Astrocyte (in vitro differentiated cells and primary cell): ENCODE measurements at regions not wholly inside any gene's neighbourhood (a gene's known extent, or its start where the extent isn't known, plus 50 kb on each side); places are given as distances from the start of the nearest gene placed in this dataset.

Experiments used
- DNase-seq: peaks from one replicate; pipeline ENCODE4 v3.0.0-alpha.2; 2010; ENCODE audit warnings: low read depth
- FAIRE-seq: peaks from 2 replicates; lab custom pipeline; 2011; peaks lifted over from hg19 to GRCh38; lab: Jason Lieb, UNC
- H2AFZ ChIP-seq: 2 replicates; pipeline ENCODE4 v1.6.0; 2012; ENCODE audit warnings: low read depth, low read length, inconsistent platforms
- H3K27ac ChIP-seq: 2 replicates; pipeline ENCODE4 v1.5.1; 2011; ENCODE audit warnings: low read depth, low read length, inconsistent platforms
- H3K27me3 ChIP-seq: 2 replicates; pipeline ENCODE4 v1.6.0; 2011; ENCODE audit warnings: low read length, inconsistent platforms; ENCODE audit not compliant: insufficient read depth
- H3K36me3 ChIP-seq: 2 replicates; pipeline ENCODE4 v1.5.1; 2011; ENCODE audit warnings: low read length, inconsistent platforms; ENCODE audit not compliant: insufficient read depth
- H3K4me1 ChIP-seq: 2 replicates; pipeline ENCODE4 v1.5.1; 2011; ENCODE audit warnings: low read length, inconsistent platforms; ENCODE audit not compliant: insufficient read depth
- H3K4me2 ChIP-seq: 2 replicates; pipeline ENCODE4 v1.6.0; 2012; ENCODE audit warnings: low read length, inconsistent platforms
- H3K4me3 ChIP-seq: 2 replicates; pipeline ENCODE4 v1.5.1; 2011; ENCODE audit warnings: low read depth, mild to moderate bottlenecking, low read length, inconsistent platforms; ENCODE audit not compliant: insufficient read depth
- H3K79me2 ChIP-seq: 2 replicates; pipeline ENCODE4 v1.6.0; 2012; ENCODE audit warnings: mild to moderate bottlenecking, low read length, inconsistent platforms; ENCODE audit not compliant: insufficient read depth
- H3K9ac ChIP-seq: 2 replicates; pipeline ENCODE4 v1.6.0; 2012; ENCODE audit warnings: mild to moderate bottlenecking, low read length, inconsistent platforms
- H3K9me3 ChIP-seq: 2 replicates; pipeline ENCODE4 v1.5.1; 2012; ENCODE audit warnings: low read depth, mild to moderate bottlenecking, low read length, inconsistent platforms; ENCODE audit not compliant: insufficient read depth
- H4K20me1 ChIP-seq: 2 replicates; pipeline ENCODE4 v1.6.0; 2012; ENCODE audit warnings: low read length, inconsistent platforms; ENCODE audit not compliant: insufficient read depth
- H3K27ac Mint-ChIP-seq: one replicate; pipeline ENCODE4 v1.8.0; 2021; ENCODE audit warnings: mild to moderate bottlenecking, mixed read lengths; ENCODE audit not compliant: unreplicated experiment
- H3K27me3 Mint-ChIP-seq: one replicate; pipeline ENCODE4 v1.8.0; 2021; ENCODE audit warnings: low read depth, mixed read lengths; ENCODE audit not compliant: unreplicated experiment
- H3K36me3 Mint-ChIP-seq: one replicate; pipeline ENCODE4 v1.8.0; 2021; ENCODE audit warnings: low read depth, mixed read lengths; ENCODE audit not compliant: unreplicated experiment
- H3K4me1 Mint-ChIP-seq: one replicate; pipeline ENCODE4 v1.8.0; 2021; ENCODE audit warnings: low read depth, mixed read lengths; ENCODE audit not compliant: unreplicated experiment
- H3K4me3 Mint-ChIP-seq: one replicate; pipeline ENCODE4 v1.8.0; 2021; ENCODE audit warnings: mild to moderate bottlenecking, moderate library complexity, mixed read lengths; ENCODE audit not compliant: unreplicated experiment
- H3K9me3 Mint-ChIP-seq: one replicate; pipeline ENCODE4 v1.8.0; 2021; ENCODE audit warnings: mild to moderate bottlenecking, mixed read lengths; ENCODE audit not compliant: unreplicated experiment
- CTCF ChIP-seq: IDR thresholded peaks from 2 replicates; pipeline ENCODE4 v1.5.1; 2011; ENCODE audit warnings: low read depth, mild to moderate bottlenecking, inconsistent platforms, low read length, moderate library complexity; ENCODE audit not compliant: insufficient read depth
- EZH2 ChIP-seq: IDR thresholded peaks from 2 replicates; pipeline ENCODE4 v1.6.1; 2012; ENCODE audit warnings: mild to moderate bottlenecking, low read length, inconsistent platforms; ENCODE audit not compliant: insufficient read depth

GRCh38 chr12:19912991-19913390, 455.3 kb upstream of the PDE3A start:
- FAIRE-seq: no peak

GRCh38 chr12:19915392-19916195, 452.7 kb upstream of the PDE3A start:
- Histone ChIP-seq H3K27me3 (no peaks in the 10 kb centered on the region), H3K4me1 (no peaks in the 10 kb centered on the region), H3K36me3 (no peaks in the 10 kb centered on the region), H3K4me3 (no peak overlapping the region), H4K20me1 (no peaks in the 10 kb centered on the region), H3K9me3 (no peaks in the 10 kb centered on the region), H3K9ac (no peak overlapping the region), H3K79me2 (no peaks in the 10 kb centered on the region), H3K27ac (no peak overlapping the region), H3K4me2 (no peak overlapping the region), H2AFZ (peak overlapping the region; percentile 12)
- H3K9me3 Mint-ChIP-seq: no peaks in the 10 kb centered on the region
- no peaks in the 10 kb centered on the region for H3K27me3 Mint-ChIP-seq
- H3K4me1 Mint-ChIP-seq: peaks cover 2% of the 10 kb centered on the region
- peak; percentile 49 for DNase-seq
- H3K4me3 Mint-ChIP-seq: no peak overlapping the region
- no peak overlapping the region for H3K27ac Mint-ChIP-seq
- H3K36me3 Mint-ChIP-seq: no peaks in the 10 kb centered on the region
- peak; percentile 17 for FAIRE-seq
- TF ChIP-seq EZH2 (no peak), CTCF (peak; percentile 65)

More at GRCh38 chr12:19912991-19913390, 455.3 kb upstream of the PDE3A start:
- DNase-seq: no peak
- no peak overlapping the region for H3K27ac Mint-ChIP-seq
- Histone ChIP-seq H3K4me1 (no peaks in the 10 kb centered on the region), H3K4me3 (no peak overlapping the region), H3K27me3 (no peaks in the 10 kb centered on the region), H4K20me1 (no peaks in the 10 kb centered on the region), H3K79me2 (no peaks in the 10 kb centered on the region), H3K27ac (no peak overlapping the region), H3K9ac (no peak overlapping the region), H3K4me2 (no peak overlapping the region), H3K36me3 (no peaks in the 10 kb centered on the region), H2AFZ (no peak overlapping the region), H3K9me3 (no peaks in the 10 kb centered on the region)
- H3K4me3 Mint-ChIP-seq: no peak overlapping the region
- H3K9me3 Mint-ChIP-seq: no peaks in the 10 kb centered on the region
- H3K36me3 Mint-ChIP-seq: no peaks in the 10 kb centered on the region
- H3K4me1 Mint-ChIP-seq: peaks cover 2% of the 10 kb centered on the region
- H3K27me3 Mint-ChIP-seq: no peaks in the 10 kb centered on the region
- TF ChIP-seq CTCF: no peak
- TF ChIP-seq EZH2: no peak

GRCh38 chr12:19916196-19916753, 452.1 kb upstream of the PDE3A start:
- H3K4me3 ChIP-seq: no peak overlapping the region
- no peaks in the 10 kb centered on the region for H3K27me3 ChIP-seq
- no peak for FAIRE-seq
- H3K9me3 ChIP-seq: no peaks in the 10 kb centered on the region
- DNase-seq: no peak
- no peaks in the 10 kb centered on the region for H3K4me1 ChIP-seq
- Mint-ChIP-seq H3K36me3 (no peaks in the 10 kb centered on the region), H3K9me3 (no peaks in the 10 kb centered on the region), H3K4me3 (no peak overlapping the region), H3K4me1 (peaks cover 2% of the 10 kb centered on the region), H3K27me3 (no peaks in the 10 kb centered on the region), H3K27ac (no peak overlapping the region)
- H4K20me1 ChIP-seq: no peaks in the 10 kb centered on the region
- H3K36me3 ChIP-seq: no peaks in the 10 kb centered on the region
- H3K9ac ChIP-seq: no peak overlapping the region
- H3K27ac ChIP-seq: no peak overlapping the region
- no peaks in the 10 kb centered on the region for H3K79me2 ChIP-seq
- H2AFZ ChIP-seq: no peak overlapping the region
- H3K4me2 ChIP-seq: no peak overlapping the region
- TF ChIP-seq CTCF (no peak), EZH2 (no peak)
